ENCODE measurements at regions not wholly inside any gene's neighbourhood (a gene's known extent, or its start where the extent isn't known, plus 50 kb on each side); places are given as distances from the start of the nearest gene placed in this dataset.

- peak; percentile 40; the same call in 1 of the 2 replicates for TF ChIP-seq THAP7 (CRISPR knock-in tag; IDR thresholded peaks at IDR 0.05)
- TF ChIP-seq ZHX1 (CRISPR knock-in tag; IDR thresholded peaks at IDR 0.05; ENCODE audit: low read depth) = 0 out of 2 replicates have a peak, but pooled peaks have one; percentile 37
- no peak for TF ChIP-seq ZNF430 (CRISPR knock-in tag; IDR thresholded peaks at IDR 0.05)
- no peak for TF ChIP-seq ZNF749 (CRISPR knock-in tag; IDR thresholded peaks at IDR 0.05; ENCODE audit: borderline replicate concordance)
- no peak; the same call in none of the 2 replicates for TF ChIP-seq MTA1 (CRISPR knock-in tag; IDR thresholded peaks at IDR 0.05; ENCODE audit: borderline replicate concordance)
- no peak for TF ChIP-seq GLMP (CRISPR knock-in tag; IDR thresholded peaks at IDR 0.05; ENCODE audit: borderline replicate concordance)
- no peak for TF ChIP-seq CEBPZ (IDR thresholded peaks at IDR 0.05; ENCODE audit: low read length)
- TF ChIP-seq ARHGAP35 (CRISPR knock-in tag; IDR thresholded peaks at IDR 0.05; ENCODE audit: borderline replicate concordance) = peak; percentile 86
- TF ChIP-seq SALL1 (CRISPR knock-in tag; IDR thresholded peaks at IDR 0.05) = peak; percentile 73
- no peak for TF ChIP-seq PCBP2 (optimal IDR thresholded peaks at IDR 0.05; ENCODE audit: low read depth, low read length, poor library complexity, severe bottlenecking)
- TF ChIP-seq PATZ1 (CRISPR knock-in tag; IDR thresholded peaks at IDR 0.05) = peak; percentile 87
- no peak for TF ChIP-seq ZSCAN22 (CRISPR knock-in tag; IDR thresholded peaks at IDR 0.05)
- peak; percentile 70 for TF ChIP-seq ZBTB14 (CRISPR knock-in tag; IDR thresholded peaks at IDR 0.05)
- TF ChIP-seq HOXD1 (CRISPR knock-in tag; IDR thresholded peaks at IDR 0.05) = no peak
- peak; percentile 38; the same call in 1 of the 2 replicates for TF ChIP-seq ARNTL (CRISPR knock-in tag; IDR thresholded peaks at IDR 0.05)
- TF ChIP-seq ESRRA (CRISPR knock-in tag; IDR thresholded peaks at IDR 0.05; ENCODE audit: low read depth) = 0 out of 2 replicates have a peak, but pooled peaks have one; percentile 20
Measured at GRCh38 chr17:77281122-77281903, 140.5 kb downstream of the SEC14L1 start (continued).

Data from HepG2 (cell line).